ENCODE measurements at regions not wholly inside any gene's neighbourhood (a gene's known extent, or its start where the extent isn't known, plus 50 kb on each side); places are given as distances from the start of the nearest gene placed in this dataset.

GRCh38 chr7:17680026-17680425 is 260.3 kb downstream of the SNX13 start:
- in situ Hi-C loops (cut with HindIII; ENCODE audit: extremely low pct_ligation_motif_present, low pct_unique_long_range_greater_than_20kb) (loop anchor here (10.0 kb wide), 1 partner anchor 645 kb away; no protein-coding TSS in a partner anchor), intact Hi-C loops (cut with micrococcal nuclease; ENCODE audit: unreplicated experiment) (loop anchor here (2.0 to 5.0 kb wide), 3 partner anchors 667 to 987 kb away; no protein-coding TSS in a partner anchor)
- Histone ChIP-seq H3K4me2 (ENCODE audit: low read depth, low read length) (no peak overlapping the region), H3K9ac (ENCODE audit: insufficient read depth, low read depth, low read length) (no peak overlapping the region), H3K27me3 (ENCODE audit: control insufficient read depth in 1 of 2, insufficient read depth in 2 of 2, low read length in 2 of 2) (peaks cover 0 to 2% of the 10 kb centered on the region in 2 experiments; a peak in 1 of 5 replicates), H2AFZ (ENCODE audit: low read length) (no peak overlapping the region), H3K4me1 (ENCODE audit: insufficient read depth, low read length) (no peaks in the 10 kb centered on the region), H3K36me3 (replicated peaks in 1 of 2; ENCODE audit: control insufficient read depth in 1 of 2, insufficient read depth in 2 of 2, low read length in 2 of 2) (no peaks in the 10 kb centered on the region), H3K9me3 (ENCODE audit: low read length) (no peaks in the 10 kb centered on the region), H3K79me2 (ENCODE audit: insufficient read depth, low read length) (no peaks in the 10 kb centered on the region), H3K27ac (ENCODE audit: extremely low read length, insufficient read depth, low read length) (no peak overlapping the region), H4K20me1 (ENCODE audit: insufficient read depth, low read length) (no peaks in the 10 kb centered on the region), H3K4me3 (replicated peaks in 1 of 3; ENCODE audit: insufficient read depth in 1 of 3, low read depth in 2 of 3, low read length in 3 of 3) (no peak overlapping the region)
- BruUV-seq (replicated peaks) = no TSS peak
- WGBS (ENCODE audit: low lambda C conversion rate) = 3% methylated on average over 5 of the region's 6 CpGs
- ChIA-PET CTCF (ENCODE audit: low intra/inter-chr PET ratio, low total read pairs) (interaction anchor here (1.7 kb wide), 1 partner anchor 666 kb away, joined by 7 read pairs; no protein-coding TSS in a partner anchor), POLR2A (no interaction called here)
- DNase-seq (ENCODE audit: low spot score) (no peak), FAIRE-seq (no peak), ATAC-seq (no peak)
- no peak for TF ChIP-seq ARID3A (IDR thresholded peaks at IDR 0.05; ENCODE audit: low read depth, low read length)
- TF ChIP-seq, protein P1, sequence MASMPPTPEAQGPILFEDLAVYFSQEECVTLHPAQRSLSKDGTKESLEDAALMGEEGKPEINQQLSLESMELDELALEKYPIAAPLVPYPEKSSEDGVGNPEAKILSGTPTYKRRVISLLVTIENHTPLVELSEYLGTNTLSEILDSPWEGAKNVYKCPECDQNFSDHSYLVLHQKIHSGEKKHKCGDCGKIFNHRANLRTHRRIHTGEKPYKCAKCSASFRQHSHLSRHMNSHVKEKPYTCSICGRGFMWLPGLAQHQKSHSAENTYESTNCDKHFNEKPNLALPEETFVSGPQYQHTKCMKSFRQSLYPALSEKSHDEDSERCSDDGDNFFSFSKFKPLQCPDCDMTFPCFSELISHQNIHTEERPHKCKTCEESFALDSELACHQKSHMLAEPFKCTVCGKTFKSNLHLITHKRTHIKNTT (CRISPR knock-in tag; IDR thresholded peaks at IDR 0.05) = no peak
- no peak for TF ChIP-seq DBP (CRISPR knock-in tag; IDR thresholded peaks at IDR 0.05; ENCODE audit: not compliant biosample characterization)
- TF ChIP-seq ZBED4 (CRISPR knock-in tag; IDR thresholded peaks at IDR 0.05; ENCODE audit: borderline replicate concordance) = no peak
- TF ChIP-seq ZNF569 (CRISPR knock-in tag; IDR thresholded peaks at IDR 0.05; ENCODE audit: borderline replicate concordance) = no peak
- TF ChIP-seq CAMTA2 (CRISPR knock-in tag; IDR thresholded peaks at IDR 0.05; ENCODE audit: borderline replicate concordance) = no peak
- TF ChIP-seq ZNF20 (CRISPR knock-in tag; IDR thresholded peaks at IDR 0.05) = no peak
- TF ChIP-seq TIGD3 (CRISPR knock-in tag; IDR thresholded peaks at IDR 0.05; ENCODE audit: borderline replicate concordance) = no peak
- no peak for TF ChIP-seq MIER2 (CRISPR knock-in tag; IDR thresholded peaks at IDR 0.05)
- TF ChIP-seq ZNF816 (CRISPR knock-in tag; IDR thresholded peaks at IDR 0.05; ENCODE audit: borderline replicate concordance) = no peak
- TF ChIP-seq, protein P2, sequence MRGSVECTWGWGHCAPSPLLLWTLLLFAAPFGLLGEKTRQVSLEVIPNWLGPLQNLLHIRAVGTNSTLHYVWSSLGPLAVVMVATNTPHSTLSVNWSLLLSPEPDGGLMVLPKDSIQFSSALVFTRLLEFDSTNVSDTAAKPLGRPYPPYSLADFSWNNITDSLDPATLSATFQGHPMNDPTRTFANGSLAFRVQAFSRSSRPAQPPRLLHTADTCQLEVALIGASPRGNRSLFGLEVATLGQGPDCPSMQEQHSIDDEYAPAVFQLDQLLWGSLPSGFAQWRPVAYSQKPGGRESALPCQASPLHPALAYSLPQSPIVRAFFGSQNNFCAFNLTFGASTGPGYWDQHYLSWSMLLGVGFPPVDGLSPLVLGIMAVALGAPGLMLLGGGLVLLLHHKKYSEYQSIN (CRISPR knock-in tag; IDR thresholded peaks at IDR 0.05; ENCODE audit: borderline replicate concordance) = no peak
- TF ChIP-seq NONO (IDR thresholded peaks at IDR 0.05) = no peak
- no peak for TF ChIP-seq NONO (CRISPR knock-in tag; conservative IDR thresholded peaks at IDR 0.05)
- TF ChIP-seq ZNF138 (CRISPR knock-in tag; IDR thresholded peaks at IDR 0.05; ENCODE audit: low read depth) = no peak

Data from HepG2 (cell line).